GM18511 (cell line): ENCODE measurements at regions not wholly inside any gene's neighbourhood (a gene's known extent, or its start where the extent isn't known, plus 50 kb on each side); places are given as distances from the start of the nearest gene placed in this dataset.

ENCODE experiments used
- ATAC-seq: cut with Tn5 transposase; IDR thresholded peaks from one replicate; pipeline ENCODE4 v1.9.1; 2021; ENCODE audit warnings: mild to moderate bottlenecking, moderate library complexity; ENCODE audit not compliant: unreplicated experiment

DNA sequence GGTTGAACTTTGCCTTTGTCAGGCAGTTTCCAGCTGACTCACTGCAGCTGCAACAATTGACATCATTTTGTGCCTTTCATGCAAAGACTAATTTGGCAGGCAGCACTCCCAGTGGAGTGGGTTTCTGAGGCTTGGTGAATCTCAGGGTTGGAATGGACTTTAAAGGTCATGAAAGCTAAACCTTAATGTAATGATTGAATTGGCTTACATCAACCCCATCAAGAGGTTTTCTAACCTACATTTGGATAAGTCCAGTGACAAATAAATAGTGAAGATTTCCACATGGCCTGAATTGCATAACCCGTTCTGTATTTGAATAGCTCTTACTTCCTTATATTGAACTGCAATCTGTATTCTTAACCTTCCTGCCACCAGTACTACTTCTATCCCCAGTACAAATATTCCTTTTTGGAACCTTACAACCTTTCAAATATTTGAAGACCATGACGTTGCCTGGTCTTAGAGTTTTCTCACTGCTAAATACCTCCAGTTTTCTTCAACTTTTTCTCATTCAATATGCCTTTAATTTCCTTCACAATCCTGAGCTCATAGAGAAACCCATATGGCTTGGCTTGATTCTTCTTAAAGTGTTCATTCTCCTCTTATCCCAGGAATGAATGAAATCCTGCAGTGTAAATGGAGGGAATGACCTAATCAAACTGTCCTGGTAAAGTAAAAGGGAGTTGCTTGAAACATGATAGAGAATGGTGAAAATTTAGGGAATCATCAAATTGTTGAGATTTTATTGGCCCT is 168.1 kb upstream of the NOVA1 start:
- ATAC-seq, result no peak

DNA sequence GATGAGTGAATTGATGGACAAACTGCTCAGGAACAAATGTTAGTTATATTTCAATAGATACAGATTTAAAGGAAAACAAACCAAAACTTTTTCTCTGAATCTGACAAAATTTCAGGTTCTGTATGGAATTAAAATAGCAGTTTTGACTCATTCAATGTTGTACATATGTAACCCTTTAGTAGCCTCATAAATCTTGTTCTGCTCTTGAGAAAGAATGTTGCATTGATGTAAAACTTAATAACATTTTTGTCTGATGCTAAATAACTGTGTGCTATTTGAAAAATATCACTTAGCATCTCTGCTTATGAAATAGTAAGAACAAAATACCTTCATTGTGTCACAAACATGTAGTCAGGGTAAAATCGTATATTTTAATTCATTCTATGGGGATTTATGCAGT is 168.9 kb upstream of the NOVA1 start:
- no peak for ATAC-seq

DNA sequence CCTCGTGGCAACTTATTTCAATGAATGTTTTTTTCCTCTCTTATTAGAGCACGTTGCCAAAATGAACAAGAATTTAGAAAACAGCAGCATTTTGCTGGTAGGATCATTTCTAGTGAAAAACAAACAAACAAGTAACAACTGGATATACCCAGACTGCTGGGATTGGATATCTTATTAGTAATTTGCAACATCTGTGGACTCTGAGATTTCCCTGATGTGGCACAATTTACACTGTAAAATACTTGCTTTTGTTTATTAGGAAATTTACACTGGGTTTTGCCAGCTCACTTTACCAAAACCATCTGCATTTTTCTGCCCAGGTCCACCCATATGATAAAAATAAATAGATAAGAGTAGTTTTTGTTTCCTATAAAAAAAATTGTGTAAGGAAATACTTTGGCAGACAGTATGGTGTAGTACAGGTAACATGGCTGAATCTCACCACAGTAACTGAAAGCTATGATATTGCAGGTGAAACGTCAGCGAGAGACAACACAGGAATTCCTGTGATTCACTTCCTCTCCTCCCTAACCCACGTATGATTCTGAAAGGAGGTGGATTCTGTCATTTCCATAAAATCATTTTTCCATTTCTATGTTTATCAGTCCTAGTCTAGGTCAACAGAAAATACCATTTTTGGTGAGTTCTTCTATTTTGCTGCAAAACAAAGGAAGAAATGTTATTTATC is 176.2 kb upstream of the NOVA1 start:
- ATAC-seq, result no peak

DNA sequence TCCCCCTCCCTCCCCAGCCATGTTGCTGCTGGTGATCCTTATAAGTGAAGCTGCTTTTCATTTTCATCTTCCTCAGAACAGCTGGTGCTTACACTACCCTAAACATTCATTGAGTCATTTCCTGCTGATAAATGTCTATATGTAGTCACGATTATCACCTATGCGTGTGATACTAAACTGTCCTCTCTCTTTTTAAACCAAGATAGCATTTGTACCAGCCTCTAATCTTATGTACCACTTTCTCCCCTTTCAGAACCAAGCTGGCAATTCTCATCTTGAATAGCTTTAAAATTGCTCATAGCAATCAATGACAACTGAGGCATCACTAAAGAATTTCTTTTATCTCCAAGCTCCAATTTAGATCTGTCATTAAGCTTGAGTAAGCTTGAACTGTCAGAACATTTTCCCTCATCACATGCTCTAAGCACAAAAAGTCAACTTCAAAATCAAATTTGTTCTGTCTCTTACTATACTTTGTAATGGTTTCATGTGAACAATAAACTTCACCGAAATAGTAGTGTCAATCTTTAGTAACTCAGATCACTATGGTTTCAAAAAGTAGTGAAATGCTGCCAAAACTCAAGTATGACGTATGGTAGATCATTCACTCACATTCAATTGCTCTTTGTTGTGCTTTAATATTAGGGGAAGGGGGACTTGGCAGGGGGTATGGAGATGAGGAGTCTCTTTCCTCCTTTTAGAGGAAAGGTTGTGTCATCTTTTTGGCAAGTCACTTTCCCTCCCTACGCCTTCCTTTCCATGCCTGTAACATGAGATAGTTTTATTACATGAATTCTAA is 178.1 kb upstream of the NOVA1 start:
- no peak for ATAC-seq

DNA sequence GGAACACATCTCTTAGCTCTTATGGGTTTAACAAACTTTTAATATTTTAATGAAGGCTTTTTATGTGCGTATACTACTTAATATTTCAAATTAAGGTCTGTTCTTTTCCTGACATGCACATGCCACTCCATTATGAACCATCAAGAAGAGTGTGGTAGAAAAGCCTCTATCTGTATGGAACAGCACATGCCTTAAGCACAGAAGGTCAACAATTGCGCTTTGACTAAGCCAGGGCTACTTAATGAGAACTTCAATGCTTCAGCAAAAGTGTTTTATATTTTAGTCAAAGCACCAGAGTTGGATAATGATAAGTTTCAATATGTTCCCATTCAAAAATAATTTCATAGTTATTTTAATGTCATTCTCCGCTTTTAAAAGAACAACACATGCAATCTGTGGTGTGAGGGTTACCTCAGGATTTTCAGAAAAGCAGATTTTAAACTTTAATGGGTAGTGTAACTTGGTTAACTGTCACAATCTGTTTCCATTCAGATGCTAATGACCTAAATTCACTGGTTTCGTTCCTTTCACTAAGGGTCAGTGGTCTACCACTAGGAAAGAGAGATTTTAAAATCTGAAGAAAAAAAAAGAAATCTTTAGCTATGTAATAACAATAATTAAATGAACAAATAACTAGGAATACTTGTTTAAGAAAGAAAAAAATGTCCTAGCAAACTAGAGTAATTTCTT is 193.4 kb upstream of the NOVA1 start:
- no peak for ATAC-seq

DNA sequence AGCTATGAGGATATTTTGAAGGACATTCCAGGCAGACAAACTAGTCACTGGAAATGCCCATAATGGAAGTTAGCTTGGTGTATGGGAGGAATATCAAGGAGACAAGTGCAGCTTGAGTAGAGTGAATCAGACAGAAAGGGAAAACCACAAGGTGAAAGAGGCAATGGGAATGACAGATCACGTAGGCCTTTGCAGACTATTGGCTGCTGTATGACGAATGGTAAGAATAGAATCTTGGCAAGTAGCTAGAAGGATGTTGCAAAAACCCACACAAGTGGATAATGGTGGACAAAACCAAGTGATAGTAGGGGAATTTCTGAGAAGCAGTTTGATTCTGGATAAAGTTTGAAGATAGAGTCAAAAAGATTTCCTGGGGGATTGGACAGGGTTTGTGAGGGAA is 196.9 kb upstream of the NOVA1 start:
- ATAC-seq, result no peak

DNA sequence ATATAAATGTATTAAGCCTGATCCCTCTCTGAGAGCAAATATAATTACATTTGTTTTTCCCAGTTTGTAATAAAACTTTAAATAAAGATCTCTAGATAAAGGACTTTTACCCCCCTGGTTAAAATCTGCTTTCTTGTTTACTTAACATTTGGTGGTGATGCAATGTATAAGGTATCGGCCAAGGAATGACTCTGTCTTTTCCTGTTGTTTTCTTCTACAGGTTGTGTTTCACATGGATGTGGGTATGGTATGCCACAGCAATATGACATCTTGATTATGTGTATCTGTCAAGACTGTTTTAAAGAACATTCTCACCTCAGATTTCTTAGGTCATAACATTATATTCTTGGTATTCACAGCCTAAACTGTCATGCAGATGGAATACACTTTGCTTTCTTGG is 210.6 kb upstream of the NOVA1 start:
- no peak for ATAC-seq

DNA sequence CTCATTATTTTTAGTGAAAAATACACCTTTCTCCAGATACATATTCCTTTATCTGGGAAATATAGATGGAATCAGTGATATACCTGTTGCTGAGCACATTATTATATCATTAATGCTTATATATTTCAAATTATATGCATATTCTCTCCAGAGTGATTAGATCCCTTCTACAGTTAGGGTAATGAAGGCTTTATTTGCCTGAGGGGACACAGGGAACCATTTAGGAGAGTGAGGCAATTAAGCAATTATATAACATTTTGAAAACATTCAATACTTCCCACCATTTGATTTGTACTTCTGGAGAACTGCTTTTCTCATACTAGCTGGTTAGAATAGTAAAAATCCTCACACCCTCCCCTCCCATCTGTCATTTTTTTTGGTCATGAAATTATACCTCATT is 212.8 kb upstream of the NOVA1 start:
- no peak for ATAC-seq

DNA sequence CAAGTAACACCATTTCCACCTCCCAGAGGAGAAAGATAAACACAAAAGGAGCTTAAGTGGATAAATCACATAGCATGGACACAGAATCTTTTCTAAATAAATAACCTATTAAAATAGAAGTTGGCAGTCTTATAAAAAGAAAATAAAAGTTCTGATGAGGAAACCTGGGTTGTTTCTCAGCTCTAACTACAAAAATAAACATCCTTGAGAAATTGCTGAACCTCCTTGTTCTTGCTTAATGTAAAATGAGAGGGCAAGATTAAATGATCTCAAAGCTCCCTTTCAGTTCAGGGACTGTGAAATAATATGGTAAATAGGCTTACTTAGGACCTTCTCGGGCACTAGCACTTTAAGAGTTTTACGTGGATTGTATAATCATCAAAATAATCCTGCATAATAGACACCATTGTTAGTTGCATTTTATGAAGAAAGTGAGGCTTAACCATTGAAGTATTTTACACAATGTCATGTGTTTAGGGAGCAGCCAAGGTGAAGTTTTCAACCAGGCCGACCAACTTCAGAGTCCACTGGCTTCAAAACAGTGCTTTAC is 214.0 kb upstream of the NOVA1 start:
- no peak for ATAC-seq

DNA sequence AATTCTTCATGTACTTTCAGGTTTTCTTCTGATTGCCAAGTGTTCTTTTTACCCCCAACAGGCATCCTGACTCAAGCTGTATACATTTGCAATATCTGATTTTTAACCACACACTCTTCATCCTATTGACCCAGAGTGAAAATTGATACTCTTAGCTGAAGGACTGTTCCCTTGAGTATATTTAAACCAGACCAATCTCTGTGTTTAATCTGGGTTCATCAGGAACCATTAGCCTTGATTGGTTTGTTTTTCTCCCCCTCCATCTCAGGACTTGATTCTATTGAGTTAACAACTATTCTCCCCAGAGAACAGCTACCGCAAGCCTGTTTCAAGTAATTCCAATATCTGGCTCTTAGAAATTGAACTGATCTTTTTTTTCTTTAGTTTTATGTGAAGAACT is 222.3 kb upstream of the NOVA1 start:
- ATAC-seq, result no peak

DNA sequence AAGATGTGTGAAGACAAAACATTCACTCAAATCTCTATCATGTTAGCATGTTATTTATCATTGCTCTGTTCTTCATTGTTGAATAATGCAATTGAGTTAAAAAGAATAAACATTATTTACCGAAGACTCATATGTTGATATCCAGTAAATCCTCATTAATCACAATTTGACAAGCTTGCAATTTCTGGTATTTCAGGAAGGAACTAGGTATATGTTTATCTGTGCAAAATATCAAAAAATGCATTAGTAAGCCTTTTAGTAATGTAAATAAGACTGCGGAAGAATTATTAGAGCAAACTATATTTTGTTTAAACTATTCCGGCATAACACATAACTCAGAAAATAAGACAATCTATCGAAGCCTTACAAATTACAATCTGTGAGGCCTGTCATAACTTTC is 222.7 kb upstream of the NOVA1 start:
- ATAC-seq, result no peak

DNA sequence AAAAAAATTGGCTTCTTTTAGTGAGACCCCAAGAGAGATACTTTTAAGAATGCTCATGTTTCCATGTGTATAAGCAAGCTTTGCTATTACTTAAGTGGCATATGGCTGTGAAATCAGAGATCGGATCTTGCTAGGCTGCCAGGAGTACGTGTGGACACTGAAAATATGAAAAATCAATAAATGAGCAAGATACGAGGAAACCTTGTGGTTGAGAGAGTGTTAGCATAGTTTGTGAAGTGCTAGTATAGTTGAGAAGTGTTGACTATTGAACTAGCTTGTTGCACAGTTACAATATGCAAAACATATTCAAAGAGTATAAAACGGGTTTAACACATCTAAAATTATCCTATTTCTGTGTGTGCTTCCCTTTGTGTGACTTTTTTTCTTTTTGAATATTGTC is 230.9 kb upstream of the NOVA1 start:
- ATAC-seq, result no peak

DNA sequence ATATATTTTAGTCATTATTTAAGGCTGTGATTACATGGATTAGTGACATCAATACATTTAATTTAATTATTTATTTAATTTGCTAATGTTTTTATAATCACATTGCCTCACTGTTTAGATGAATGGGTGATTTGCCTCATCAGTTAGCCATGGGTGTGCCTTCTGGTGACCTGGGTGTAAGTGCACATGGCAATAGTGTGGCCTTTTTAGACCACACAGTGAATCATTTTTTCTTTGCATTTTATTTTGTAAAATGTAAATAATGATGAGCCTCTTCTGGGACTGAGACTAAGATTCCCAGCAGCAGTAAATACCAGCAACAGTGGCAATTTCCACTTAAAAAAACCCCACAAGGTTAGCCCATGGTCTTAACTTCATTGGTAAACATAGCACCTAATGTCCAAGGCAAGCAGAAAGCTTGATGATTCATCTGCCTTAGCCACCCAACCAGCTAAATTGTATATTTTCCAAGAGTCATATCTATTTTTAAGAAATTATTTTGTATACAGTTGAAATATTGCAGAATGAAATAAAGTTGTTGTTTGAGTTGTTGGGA is 235.9 kb upstream of the NOVA1 start:
- ATAC-seq, result no peak

DNA sequence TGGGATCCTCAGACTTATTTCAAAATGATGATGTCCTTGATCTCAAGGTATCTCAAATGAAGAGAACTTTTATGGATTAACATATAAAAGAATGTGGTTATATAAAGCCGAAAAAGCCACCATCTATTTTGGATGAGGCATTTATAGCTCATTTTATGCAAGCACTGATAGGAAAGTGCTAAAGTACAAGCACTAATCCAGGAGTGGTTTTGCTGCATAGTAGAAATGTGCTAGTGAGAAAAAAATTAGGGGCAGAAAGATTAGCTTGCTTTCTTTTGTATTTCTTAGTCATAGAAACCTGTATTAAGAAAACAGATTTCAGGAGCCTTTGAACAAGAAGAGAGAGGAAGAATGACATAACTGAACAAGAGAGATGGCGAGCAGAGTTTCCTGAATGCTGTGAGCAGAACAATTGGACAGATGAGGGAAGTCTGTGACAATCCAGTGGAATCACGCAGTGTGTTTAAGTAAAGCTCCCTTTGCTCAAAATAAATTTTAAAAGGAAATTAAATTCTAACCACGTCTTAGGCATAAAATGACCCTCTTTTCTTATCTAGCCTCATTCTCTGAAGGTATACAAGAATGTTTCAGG is 238.2 kb upstream of the NOVA1 start:
- no peak for ATAC-seq

DNA sequence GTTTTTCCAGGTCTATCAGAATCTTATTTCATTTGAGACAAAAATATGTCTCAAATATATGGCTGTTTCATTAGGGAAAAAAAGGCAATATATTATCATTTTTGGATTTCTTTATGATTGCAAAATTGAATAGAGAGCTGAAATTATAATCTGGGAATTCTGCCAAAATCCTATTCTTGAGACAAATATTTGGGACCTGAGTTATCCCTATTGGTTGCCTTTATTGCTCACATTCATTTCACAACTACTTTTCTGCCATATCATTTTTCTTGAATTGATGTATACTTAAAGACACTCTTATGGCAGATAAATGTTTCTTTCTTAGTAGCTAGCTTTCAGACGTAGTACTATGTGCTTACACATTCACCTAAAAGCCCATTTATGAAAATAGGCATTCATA is 241.6 kb upstream of the NOVA1 start:
- ATAC-seq, result no peak

DNA sequence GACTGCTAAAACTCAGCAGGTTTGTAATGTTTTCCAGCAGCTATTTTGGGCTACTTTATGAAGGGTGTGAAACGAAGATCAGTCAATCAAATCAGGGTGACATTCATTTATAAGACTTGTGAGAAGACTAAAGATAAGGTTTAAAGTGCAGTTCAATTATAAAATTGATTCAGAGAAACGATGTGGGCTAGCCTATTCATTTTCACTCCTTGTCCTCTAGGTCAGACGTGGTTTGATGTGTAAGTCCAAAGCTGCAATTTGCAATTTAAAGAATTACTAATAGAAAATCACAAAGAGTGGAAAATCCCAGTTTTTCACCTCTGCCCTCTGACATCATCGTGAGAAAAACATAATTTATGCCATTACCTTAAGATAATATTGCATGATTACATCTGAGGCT is 243.5 kb upstream of the NOVA1 start:
- no peak for ATAC-seq

DNA sequence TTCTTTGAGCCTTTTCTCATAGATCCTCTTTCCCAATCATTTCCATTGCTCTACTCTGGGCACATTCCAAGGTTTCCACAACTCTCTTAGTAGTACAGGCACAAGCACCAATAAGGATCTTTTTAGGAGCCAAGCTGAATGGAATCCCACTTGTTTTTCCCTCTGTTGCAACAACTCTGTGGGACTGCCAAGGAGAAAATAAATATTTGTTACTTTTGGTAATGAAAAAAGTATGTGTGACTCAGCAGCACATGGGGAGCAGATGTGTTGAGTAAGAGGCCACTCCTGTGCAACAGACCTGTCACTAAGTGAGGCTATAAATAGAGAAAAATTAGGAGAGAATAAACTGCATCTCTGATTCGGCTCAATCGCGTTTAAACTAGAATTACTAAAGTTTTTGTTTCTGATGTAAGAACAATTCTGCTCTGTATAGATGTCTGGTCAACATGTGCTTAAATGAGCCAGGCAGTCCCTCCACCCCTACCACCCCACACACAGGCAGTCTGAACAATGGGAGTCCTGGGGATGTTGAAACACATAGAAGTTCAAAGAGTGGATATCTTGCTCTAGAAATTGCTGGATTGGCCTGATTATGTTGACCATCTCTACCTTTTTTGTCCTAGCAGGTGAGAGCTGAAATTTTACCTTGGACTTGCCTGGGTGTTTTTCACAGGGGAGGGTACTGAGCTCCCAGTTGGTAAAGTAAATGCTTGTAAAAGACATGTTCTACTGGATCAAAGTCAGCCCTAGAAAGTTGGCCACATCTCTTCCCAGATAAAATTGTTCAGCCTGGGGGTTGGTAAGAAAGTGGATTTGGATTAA is 244.3 kb upstream of the NOVA1 start:
- ATAC-seq, result no peak

DNA sequence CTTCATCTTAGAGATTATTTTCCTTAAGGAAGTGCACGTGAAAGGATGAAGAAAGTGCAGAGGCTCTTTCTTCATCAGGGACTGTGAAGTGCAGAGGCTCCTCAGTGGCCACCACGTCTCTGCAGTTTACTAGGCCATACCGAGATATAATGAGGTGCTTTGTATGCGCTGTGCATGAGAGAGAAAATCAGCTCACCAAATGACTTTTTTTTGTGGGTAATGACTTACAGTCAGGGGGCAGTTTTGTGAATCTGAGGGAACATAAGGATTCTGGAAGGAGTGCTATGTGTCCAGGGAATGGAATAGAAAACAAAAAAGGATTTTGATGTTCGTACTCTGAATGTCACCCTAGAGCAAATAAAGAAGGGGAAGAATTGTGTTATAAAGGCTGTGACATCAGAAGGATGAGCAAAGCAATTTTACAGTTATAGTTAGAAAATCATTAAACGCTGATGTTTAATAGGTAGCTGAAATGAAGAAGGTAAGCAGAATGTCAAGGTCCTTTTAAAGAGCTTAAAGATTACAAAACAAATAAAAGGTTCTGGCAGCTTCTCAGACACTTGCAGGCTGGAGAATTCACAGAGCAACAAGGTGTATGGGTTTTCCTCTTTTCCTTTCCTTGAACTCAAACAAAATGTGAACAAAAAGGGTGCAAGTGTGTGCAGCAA is 247.5 kb upstream of the NOVA1 start:
- ATAC-seq, result no peak

DNA sequence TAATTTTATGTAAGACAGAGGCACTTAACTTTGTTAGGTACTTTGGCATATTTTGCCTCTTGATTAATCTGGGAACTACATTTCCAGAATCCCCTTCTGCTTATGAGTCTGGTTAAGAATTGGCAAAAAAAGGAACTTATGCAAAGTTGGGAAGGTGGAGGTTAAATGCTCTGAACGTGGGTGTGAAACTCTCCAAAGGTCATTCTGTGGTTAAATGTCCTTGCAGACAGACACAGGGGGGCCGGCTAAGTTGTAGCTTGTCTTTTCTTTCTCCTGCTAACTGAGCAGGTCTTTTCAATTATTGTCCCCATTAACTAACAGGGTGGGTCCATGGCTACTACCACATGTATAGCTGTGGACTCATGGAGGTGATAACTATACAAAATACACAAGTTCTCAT is 248.6 kb upstream of the NOVA1 start:
- ATAC-seq, result no peak
